GM23248 (cell line): ENCODE measurements at regions not wholly inside any gene's neighbourhood (a gene's known extent, or its start where the extent isn't known, plus 50 kb on each side); places are given as distances from the start of the nearest gene placed in this dataset.

Experiments used
- EZH2 ChIP-seq: fragments of 200-600 bp; sonication (generic); IDR thresholded peaks from 2 replicates; pipeline ENCODE4 v1.6.1; 2018; ENCODE audit warnings: antibody characterized with exemption, mild to moderate bottlenecking; ENCODE audit not compliant: insufficient read depth, poor library complexity, severe bottlenecking
- EZH2phosphoT487 ChIP-seq: fragments of 200-600 bp; sonication (generic); IDR thresholded peaks from 2 replicates; pipeline ENCODE4 v1.6.1; 2018; ENCODE audit warnings: antibody characterized with exemption, moderate library complexity, mild to moderate bottlenecking, low read depth; ENCODE audit not compliant: insufficient read depth

DNA sequence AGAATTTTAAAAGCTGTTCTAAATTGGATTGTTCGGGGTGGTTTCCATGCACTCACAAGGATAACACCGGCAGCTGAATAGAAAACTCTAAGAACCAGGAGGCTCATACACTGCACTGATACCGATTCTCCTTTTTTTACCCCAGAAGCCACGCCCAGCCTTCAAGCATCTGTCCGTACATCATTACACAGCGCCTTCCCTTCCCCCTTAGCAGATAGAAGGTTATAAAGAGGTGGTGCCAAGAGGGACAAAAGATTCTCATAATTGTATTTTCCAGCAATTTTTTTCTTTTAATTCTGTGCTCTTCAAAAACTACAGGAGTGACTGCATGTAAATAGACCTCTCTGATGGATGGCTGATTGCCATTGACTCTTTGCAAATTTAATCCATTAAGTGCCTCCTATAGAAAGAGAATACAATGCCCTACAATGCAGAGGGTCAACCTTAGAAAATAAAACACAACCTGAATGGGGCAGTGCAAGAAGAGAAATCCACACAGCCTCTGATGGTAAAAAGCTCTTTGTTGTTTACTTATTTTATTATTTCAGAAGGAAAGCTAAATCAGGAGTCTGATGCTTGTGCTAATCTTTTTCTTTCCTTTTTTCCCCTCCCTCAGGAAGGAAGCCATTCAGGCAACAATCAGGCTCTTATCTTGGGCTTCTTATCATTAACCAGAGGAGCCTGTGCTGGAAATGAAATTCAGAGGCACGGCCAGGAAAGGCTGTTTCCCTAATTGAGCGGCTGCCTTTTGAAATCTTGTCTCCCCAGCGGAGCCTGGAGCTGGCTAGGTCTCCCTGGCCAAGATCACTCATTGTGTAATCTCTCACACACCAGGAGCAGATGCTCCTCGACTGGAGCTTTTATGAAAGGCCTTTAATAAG lies 198.9 kb upstream of the NABP1 start:
- TF ChIP-seq EZH2 (no peak), EZH2phosphoT487 (no peak)
